Omental fat pad (tissue), 3 donors: ENCODE measurements at regions not wholly inside any gene's neighbourhood (a gene's known extent, or its start where the extent isn't known, plus 50 kb on each side); places are given as distances from the start of the nearest gene placed in this dataset.

Experiments used
- ATAC-seq: fragments of 150-250 bp; one replicate; pipeline ENCODE4 v1.9.1; 2016; ENCODE audit warnings: mild to moderate bottlenecking, moderate library complexity; ENCODE audit not compliant: low FRiP score
- DNase-seq: peaks from one replicate; pipeline ENCODE4 v3.0.0-alpha.2; 2019; ENCODE audit warnings: low spot score
- TF ChIP-seq, protein P1 (sequence below), 3 donors: fragments of 450-650 bp; IDR thresholded peaks; one replicate each; pipeline ENCODE4 v1.5.1; 2016 to 2017; ENCODE audit warnings: antibody characterized with exemption in 3 of 3, mild to moderate bottlenecking in 3 of 3, moderate library complexity in 2 of 3

GRCh38 chr3:28682121-28682520, 333.5 kb upstream of the AZI2 start:
- TF ChIP-seq, protein P1, sequence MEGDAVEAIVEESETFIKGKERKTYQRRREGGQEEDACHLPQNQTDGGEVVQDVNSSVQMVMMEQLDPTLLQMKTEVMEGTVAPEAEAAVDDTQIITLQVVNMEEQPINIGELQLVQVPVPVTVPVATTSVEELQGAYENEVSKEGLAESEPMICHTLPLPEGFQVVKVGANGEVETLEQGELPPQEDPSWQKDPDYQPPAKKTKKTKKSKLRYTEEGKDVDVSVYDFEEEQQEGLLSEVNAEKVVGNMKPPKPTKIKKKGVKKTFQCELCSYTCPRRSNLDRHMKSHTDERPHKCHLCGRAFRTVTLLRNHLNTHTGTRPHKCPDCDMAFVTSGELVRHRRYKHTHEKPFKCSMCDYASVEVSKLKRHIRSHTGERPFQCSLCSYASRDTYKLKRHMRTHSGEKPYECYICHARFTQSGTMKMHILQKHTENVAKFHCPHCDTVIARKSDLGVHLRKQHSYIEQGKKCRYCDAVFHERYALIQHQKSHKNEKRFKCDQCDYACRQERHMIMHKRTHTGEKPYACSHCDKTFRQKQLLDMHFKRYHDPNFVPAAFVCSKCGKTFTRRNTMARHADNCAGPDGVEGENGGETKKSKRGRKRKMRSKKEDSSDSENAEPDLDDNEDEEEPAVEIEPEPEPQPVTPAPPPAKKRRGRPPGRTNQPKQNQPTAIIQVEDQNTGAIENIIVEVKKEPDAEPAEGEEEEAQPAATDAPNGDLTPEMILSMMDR (IDR thresholded peaks at IDR 0.05) = no peak
- ATAC-seq = no peak

DNA sequence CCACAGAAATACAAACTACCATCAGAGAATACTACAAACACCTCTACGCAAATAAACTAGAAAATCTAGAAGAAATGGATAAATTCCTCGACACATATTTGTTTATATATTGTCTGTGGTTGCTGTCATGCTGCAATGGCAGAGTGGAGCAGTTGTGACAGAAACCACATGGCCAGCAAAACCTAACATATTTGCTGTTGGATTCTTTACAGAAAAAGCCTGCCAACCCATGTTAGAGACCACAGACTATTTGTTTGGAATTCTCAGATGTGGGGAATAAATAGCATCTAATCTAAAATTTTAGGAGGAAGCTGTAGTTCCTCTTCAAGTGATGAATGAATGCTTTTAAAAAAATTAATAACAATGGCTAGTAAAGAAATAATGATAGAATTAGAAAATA, 341.6 kb upstream of the AZI2 start:
- TF ChIP-seq, protein P1 (IDR thresholded peaks at IDR 0.05) = no peak
- DNase-seq (no peak), ATAC-seq (no peak)

More at GRCh38 chr3:28682121-28682520, 333.5 kb upstream of the AZI2 start:
- DNase-seq = no peak

DNA sequence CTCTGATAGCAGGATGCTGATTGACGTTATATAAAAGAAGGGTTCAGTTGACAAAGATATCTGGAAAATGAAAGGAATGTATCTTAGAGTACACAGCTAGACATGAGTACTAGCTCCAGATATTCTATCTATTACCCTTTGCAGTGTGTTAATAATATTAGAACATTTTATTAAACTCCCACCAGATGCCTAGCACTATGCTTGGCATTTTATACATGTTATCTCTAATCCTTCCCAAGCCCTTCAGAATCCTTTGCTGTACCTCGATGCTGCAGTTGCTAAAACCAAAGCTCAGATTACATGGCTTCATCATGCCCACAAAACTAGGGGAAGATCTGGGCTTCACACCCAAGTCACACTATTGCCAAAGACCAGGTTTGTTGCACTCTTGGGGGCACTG, 350.1 kb upstream of the AZI2 start:
- DNase-seq = no peak
- ATAC-seq = no peak
- TF ChIP-seq, protein P1 (IDR thresholded peaks at IDR 0.05) = no peak

DNA sequence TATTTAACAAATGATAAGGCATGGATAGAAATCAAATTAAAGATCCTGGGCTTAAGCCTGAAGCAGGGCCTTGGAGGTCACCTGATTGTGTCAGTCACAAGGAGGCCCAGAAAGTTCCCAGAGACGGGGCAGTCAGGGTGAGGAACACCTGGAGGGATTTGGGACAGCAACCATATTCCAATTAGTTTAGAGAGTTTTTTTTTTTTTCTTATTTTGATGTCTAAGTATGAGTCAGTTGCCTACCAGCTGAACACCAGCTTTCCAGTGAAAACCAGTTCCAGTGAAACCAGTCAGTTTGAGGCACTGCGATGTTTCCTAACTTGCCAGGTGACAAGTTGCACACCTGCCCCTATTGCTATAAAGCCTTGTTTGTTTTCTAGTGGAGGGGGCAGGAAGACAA, 350.7 kb upstream of the AZI2 start:
- no peak for DNase-seq
- no peak for ATAC-seq
- TF ChIP-seq, protein P1 (IDR thresholded peaks at IDR 0.05) = no peak

- DNase-seq (no peak), ATAC-seq (no peak)
Measured at GRCh38 chr3:28700728-28701127, 352.1 kb upstream of the AZI2 start.

GRCh38 chr3:28703843-28704242, 355.2 kb upstream of the AZI2 start:
- TF ChIP-seq, protein P1 (IDR thresholded peaks at IDR 0.05) = no peak
- ATAC-seq = no peak

More at GRCh38 chr3:28700728-28701127, 352.1 kb upstream of the AZI2 start:
- TF ChIP-seq, protein P1 (IDR thresholded peaks at IDR 0.05) = no peak

DNA sequence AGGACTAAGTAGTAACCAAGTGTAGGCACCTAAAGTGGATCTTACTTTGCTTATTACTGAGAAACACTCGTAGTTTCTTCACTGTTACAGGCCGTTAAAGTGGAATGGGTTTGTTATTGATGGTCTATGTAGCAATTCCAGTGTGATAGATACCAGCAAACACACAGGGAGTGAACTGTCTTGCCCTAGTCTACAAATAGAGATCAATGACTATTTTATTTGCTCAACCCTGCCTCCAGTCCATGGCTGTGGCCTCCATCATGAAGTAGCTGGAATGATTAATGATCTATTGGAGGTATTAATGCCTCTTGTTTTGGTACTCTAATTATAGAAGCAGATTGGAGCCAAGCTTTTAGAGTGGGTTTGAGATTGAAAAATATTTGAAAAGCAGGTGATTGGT, 362.7 kb upstream of the AZI2 start:
- TF ChIP-seq, protein P1 (IDR thresholded peaks at IDR 0.05) = no peak
- no peak for ATAC-seq
- no peak for DNase-seq

More at GRCh38 chr3:28703843-28704242, 355.2 kb upstream of the AZI2 start:
- DNase-seq = no peak
